GM18870 (cell line): ENCODE measurements at regions not wholly inside any gene's neighbourhood (a gene's known extent, or its start where the extent isn't known, plus 50 kb on each side); places are given as distances from the start of the nearest gene placed in this dataset.

Experiments used
- ATAC-seq: cut with Tn5 transposase; IDR thresholded peaks from one replicate; pipeline ENCODE4 v1.9.1; 2021; ENCODE audit warnings: moderate library complexity; ENCODE audit not compliant: unreplicated experiment

- no peak for ATAC-seq
Observed at GRCh38 chr4:20443015-20443805, 191.5 kb downstream of the SLIT2 start.

- ATAC-seq, result no peak
Observed at GRCh38 chr4:20444599-20445337, 193.1 kb downstream of the SLIT2 start.

- ATAC-seq, result no peak
Observed at GRCh38 chr4:20445933-20446723, 194.4 kb downstream of the SLIT2 start.

GRCh38 chr4:20447103-20447502 is 195.4 kb downstream of the SLIT2 start:
- no peak for ATAC-seq

GRCh38 chr4:20451986-20452385 is 200.3 kb downstream of the SLIT2 start:
- ATAC-seq, result no peak

GRCh38 chr4:20454515-20454914 is 202.8 kb downstream of the SLIT2 start:
- ATAC-seq, result no peak

GRCh38 chr4:20456407-20456806 is 204.7 kb downstream of the SLIT2 start:
- ATAC-seq, result no peak

GRCh38 chr4:20462426-20463175 is 210.9 kb downstream of the SLIT2 start:
- ATAC-seq, result no peak

GRCh38 chr4:20463176-20463430 is 211.4 kb downstream of the SLIT2 start:
- ATAC-seq, result no peak

- ATAC-seq, result no peak
Observed at GRCh38 chr4:20464381-20464780, 212.7 kb downstream of the SLIT2 start.

GRCh38 chr4:20474119-20474518 is 222.4 kb downstream of the SLIT2 start:
- ATAC-seq, result no peak

- ATAC-seq, result no peak
Observed at GRCh38 chr4:20478412-20478811, 221.8 kb upstream of the PACRGL start.

GRCh38 chr4:20480165-20480947 is 219.9 kb upstream of the PACRGL start:
- no peak for ATAC-seq

GRCh38 chr4:20483416-20483815 is 216.8 kb upstream of the PACRGL start:
- ATAC-seq, result no peak

GRCh38 chr4:20486433-20486832 is 213.8 kb upstream of the PACRGL start:
- ATAC-seq, result no peak

GRCh38 chr4:20487446-20487845 is 212.8 kb upstream of the PACRGL start:
- ATAC-seq, result no peak

GRCh38 chr4:20487852-20488251 is 212.4 kb upstream of the PACRGL start:
- ATAC-seq, result no peak

- no peak for ATAC-seq
Observed at GRCh38 chr4:20490734-20491133, 209.5 kb upstream of the PACRGL start.

- ATAC-seq, result no peak
Observed at GRCh38 chr4:20493761-20494353, 206.4 kb upstream of the PACRGL start.

GRCh38 chr4:20496068-20496467 is 204.2 kb upstream of the PACRGL start:
- ATAC-seq, result no peak
